Progenitor cell of endocrine pancreas (in vitro differentiated cells): ENCODE measurements at regions not wholly inside any gene's neighbourhood (a gene's known extent, or its start where the extent isn't known, plus 50 kb on each side); places are given as distances from the start of the nearest gene placed in this dataset.
"Not testable (repeated sequence)": the region's sequence is repeated elsewhere in the genome, so short reads cannot be mapped to it uniquely, and the experiment has no call there.

ENCODE experiments used
- DNase-seq: peaks from one replicate; pipeline ENCODE4 v3.0.0; 2021; ENCODE audit warnings: low spot score; ENCODE audit not compliant: unreplicated experiment
- H3K27ac Mint-ChIP-seq: 2 replicates; pipeline ENCODE4 v1.8.0; 2021; ENCODE audit warnings: mild to moderate bottlenecking, moderate library complexity, mixed read lengths
- H3K27me3 Mint-ChIP-seq: 2 replicates; pipeline ENCODE4 v1.8.0; 2021; ENCODE audit warnings: mixed read lengths
- H3K36me3 Mint-ChIP-seq: 2 replicates; pipeline ENCODE4 v1.8.0; 2022; ENCODE audit warnings: mixed read lengths; ENCODE audit not compliant: insufficient read depth
- H3K4me1 Mint-ChIP-seq: 2 replicates; pipeline ENCODE4 v1.8.0; 2021; ENCODE audit warnings: low read depth, mixed read lengths
- H3K4me3 Mint-ChIP-seq: 2 replicates; pipeline ENCODE4 v1.8.0; 2021; ENCODE audit warnings: low read depth, mild to moderate bottlenecking, moderate library complexity, mixed read lengths
- H3K9me3 Mint-ChIP-seq: 2 replicates; pipeline ENCODE4 v1.8.0; 2021; ENCODE audit warnings: low read depth, mixed read lengths

- H3K36me3 Mint-ChIP-seq, result not testable (repeated sequence)
Observed at GRCh38 chr2:89291717-89292298, 600.3 kb downstream of the RPIA start.

GRCh38 chr2:89293399-89293798 lies 601.9 kb downstream of the RPIA start:
- H3K27ac Mint-ChIP-seq, H3K36me3 Mint-ChIP-seq, H3K4me3 Mint-ChIP-seq, H3K4me1 Mint-ChIP-seq, DNase-seq, H3K9me3 Mint-ChIP-seq, H3K27me3 Mint-ChIP-seq: not testable (repeated sequence)

More at GRCh38 chr2:89291717-89292298, 600.3 kb downstream of the RPIA start:
- not testable (repeated sequence) for H3K4me3 Mint-ChIP-seq, H3K27ac Mint-ChIP-seq, H3K9me3 Mint-ChIP-seq, DNase-seq, H3K27me3 Mint-ChIP-seq, H3K4me1 Mint-ChIP-seq

GRCh38 chr2:89294335-89294734 lies 602.9 kb downstream of the RPIA start:
- H3K9me3 Mint-ChIP-seq, H3K4me1 Mint-ChIP-seq, DNase-seq, H3K27me3 Mint-ChIP-seq, H3K36me3 Mint-ChIP-seq, H3K27ac Mint-ChIP-seq, H3K4me3 Mint-ChIP-seq: not testable (repeated sequence)

- not testable (repeated sequence) for H3K27ac Mint-ChIP-seq, H3K4me1 Mint-ChIP-seq, DNase-seq, H3K4me3 Mint-ChIP-seq, H3K27me3 Mint-ChIP-seq, H3K36me3 Mint-ChIP-seq, H3K9me3 Mint-ChIP-seq
Observed at GRCh38 chr2:89296820-89297398, 605.4 kb downstream of the RPIA start.

GRCh38 chr2:89299196-89299595 lies 607.7 kb downstream of the RPIA start:
- not testable (repeated sequence) for H3K4me3 Mint-ChIP-seq, H3K4me1 Mint-ChIP-seq, H3K27me3 Mint-ChIP-seq, H3K36me3 Mint-ChIP-seq, H3K27ac Mint-ChIP-seq, H3K9me3 Mint-ChIP-seq, DNase-seq

- not testable (repeated sequence) for H3K27me3 Mint-ChIP-seq, H3K4me3 Mint-ChIP-seq, H3K9me3 Mint-ChIP-seq, H3K4me1 Mint-ChIP-seq, H3K27ac Mint-ChIP-seq, DNase-seq, H3K36me3 Mint-ChIP-seq
Observed at GRCh38 chr2:89305623-89306022, 614.1 kb downstream of the RPIA start.

GRCh38 chr2:89306869-89307637 lies 615.6 kb downstream of the RPIA start:
- H3K4me3 Mint-ChIP-seq, H3K36me3 Mint-ChIP-seq, H3K27ac Mint-ChIP-seq, H3K4me1 Mint-ChIP-seq, H3K9me3 Mint-ChIP-seq, H3K27me3 Mint-ChIP-seq, DNase-seq: not testable (repeated sequence)

GRCh38 chr2:89318990-89319389 lies 627.5 kb downstream of the RPIA start:
- not testable (repeated sequence) for H3K4me3 Mint-ChIP-seq, H3K27me3 Mint-ChIP-seq, H3K36me3 Mint-ChIP-seq, DNase-seq, H3K4me1 Mint-ChIP-seq, H3K9me3 Mint-ChIP-seq, H3K27ac Mint-ChIP-seq

GRCh38 chr2:89325894-89326293 lies 634.4 kb downstream of the RPIA start:
- not testable (repeated sequence) for H3K4me3 Mint-ChIP-seq, H3K27me3 Mint-ChIP-seq, DNase-seq, H3K9me3 Mint-ChIP-seq, H3K36me3 Mint-ChIP-seq, H3K4me1 Mint-ChIP-seq, H3K27ac Mint-ChIP-seq

GRCh38 chr2:89326455-89326854 lies 635.0 kb downstream of the RPIA start:
- not testable (repeated sequence) for H3K4me1 Mint-ChIP-seq, H3K27me3 Mint-ChIP-seq, H3K36me3 Mint-ChIP-seq, H3K4me3 Mint-ChIP-seq, DNase-seq, H3K9me3 Mint-ChIP-seq, H3K27ac Mint-ChIP-seq

- DNase-seq, H3K27ac Mint-ChIP-seq, H3K4me1 Mint-ChIP-seq, H3K4me3 Mint-ChIP-seq, H3K9me3 Mint-ChIP-seq, H3K36me3 Mint-ChIP-seq, H3K27me3 Mint-ChIP-seq: not testable (repeated sequence)
Observed at GRCh38 chr2:89328790-89329189, 637.3 kb downstream of the RPIA start.
